Gastrocnemius medialis (tissue), 4 donors: ENCODE measurements at regions not wholly inside any gene's neighbourhood (a gene's known extent, or its start where the extent isn't known, plus 50 kb on each side); places are given as distances from the start of the nearest gene placed in this dataset.

Experiments
- CTCF ChIP-seq, 5 experiments: fragments of 450-650 bp in 3 of 5; fragments of 200-600 bp in 2 of 5; sonication (generic) in 2 of 5; IDR thresholded peaks in 4 of 5; conservative IDR thresholded peaks in 1 of 5; 1 replicate in 4 of 5; 2 replicates in 1 of 5; pipeline ENCODE4 v1.5.1; 2016 to 2019; ENCODE audit warnings: antibody characterized with exemption in 5 of 5, mild to moderate bottlenecking in 3 of 5, moderate library complexity in 3 of 5
- POLR2A ChIP-seq, 2 donors: fragments of 450-650 bp; IDR thresholded peaks; one replicate each; pipeline ENCODE4 v1.6.1; 2017; ENCODE audit warnings: antibody characterized with exemption in 2 of 2, mild to moderate bottlenecking in 2 of 2, moderate library complexity in 2 of 2

DNA sequence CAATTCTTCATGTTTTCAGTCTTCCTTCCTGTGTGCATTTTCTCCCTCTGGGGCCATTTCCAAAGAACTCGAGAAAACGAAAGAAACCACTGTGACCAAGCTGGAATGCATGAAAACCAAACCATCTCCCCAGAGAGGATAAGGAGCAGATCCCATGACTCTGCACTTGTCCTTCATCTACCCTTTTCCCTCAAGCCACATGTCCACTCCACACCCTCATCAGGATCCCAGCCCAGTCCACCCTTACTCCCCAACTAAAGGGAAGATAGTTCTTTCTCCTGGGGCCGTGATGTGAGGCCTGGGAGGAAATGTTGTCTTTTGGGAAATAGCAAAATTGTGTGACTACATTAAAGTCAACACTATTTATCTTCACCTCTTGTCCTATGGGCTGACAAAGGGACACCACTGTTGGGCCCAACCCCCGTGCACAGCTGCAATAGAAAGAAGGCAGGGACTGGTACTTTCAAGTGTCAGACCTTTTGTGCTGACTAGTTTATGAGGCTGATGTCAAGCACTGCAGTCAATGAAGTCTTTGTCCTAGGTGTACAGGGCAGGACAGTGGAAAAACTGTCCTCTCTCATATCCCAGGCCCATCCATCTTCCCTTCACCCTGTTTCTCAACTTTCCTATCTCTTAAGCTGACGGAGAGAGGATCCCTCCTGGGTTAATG, 487.1 kb upstream of the NR2F2 start:
- TF ChIP-seq POLR2A (IDR thresholded peaks at IDR 0.05): no peak
- no peak for TF ChIP-seq CTCF (IDR thresholded peaks at IDR 0.05 in 4 of 5, conservative IDR thresholded peaks at IDR 0.05 in 1 of 5)
